Right lobe of liver (tissue), 6 donors: ENCODE measurements at regions not wholly inside any gene's neighbourhood (a gene's known extent, or its start where the extent isn't known, plus 50 kb on each side); places are given as distances from the start of the nearest gene placed in this dataset.

Experiments
- ATAC-seq, 4 donors: fragments of 200-7000 bp; cut with Tn5 transposase; one replicate each; pipeline ENCODE4 v1.9.1; 2020; ENCODE audit warnings: mild to moderate bottlenecking in 4 of 4, moderate library complexity in 4 of 4
- DNase-seq, 3 donors: peaks; one replicate each; pipeline ENCODE4 v3.0.0-alpha.2; 2020
- H3K27ac ChIP-seq, 3 donors: fragments of 200-600 bp; one replicate each; pipeline ENCODE4 v1.8.0; 2022
- H3K27me3 ChIP-seq, 2 donors: fragments of 200-600 bp; one replicate each; pipeline ENCODE4 v1.8.0; 2022
- H3K36me3 ChIP-seq, 4 donors: fragments of 200-600 bp; sonication (generic) in 1 of 4; one replicate each; pipeline versions ENCODE4 v1.5.1 to v1.8.0; 2017 to 2022; ENCODE audit warnings: control low read depth in 1 of 4
- H3K4me1 ChIP-seq, 4 donors: fragments of 200-600 bp; sonication (generic) in 1 of 4; one replicate each; pipeline versions ENCODE4 v1.5.1 to v1.8.0; 2017 to 2022; ENCODE audit warnings: control low read depth in 1 of 4
- H3K4me3 ChIP-seq, 3 donors: fragments of 200-600 bp; one replicate each; pipeline ENCODE4 v1.8.0; 2022
- H3K9me3 ChIP-seq, 4 donors: fragments of 200-600 bp; sonication (generic) in 1 of 4; one replicate each; pipeline versions ENCODE4 v1.5.1 to v1.8.0; 2017 to 2022; ENCODE audit warnings: control low read depth in 1 of 4
- POLR2A ChIP-seq: fragments of 450-650 bp; IDR thresholded peaks from one replicate; pipeline ENCODE4 v1.6.1; 2017; ENCODE audit warnings: antibody characterized with exemption, mild to moderate bottlenecking
- WGBS: methylation state at CpG from one replicate; pipeline ENCODE4 v1.1.6; 2018; ENCODE audit warnings: low coverage, low lambda C conversion rate; ENCODE audit not compliant: insufficient coverage; ENCODE audit errors: missing lambda C conversion rate; 5-methylcytosine and 5-hydroxymethylcytosine counted together
- intact Hi-C, 2 donors: fragments of 100-400 bp; cut with DNase I; formaldehyde crosslinking; loops; one replicate each; pipeline versions ENCODE4 v1.11.2 to v1.14.1; 2022
- TF ChIP-seq, protein P1 (sequence below), 4 donors: fragments of 200-600 bp in 3 of 4; fragments of 450-650 bp in 1 of 4; IDR thresholded peaks; one replicate each; pipeline versions ENCODE4 v1.5.1 to v1.8.0; 2016 to 2022; ENCODE audit warnings: antibody characterized with exemption in 4 of 4, mild to moderate bottlenecking in 2 of 4
- donor health status: DM: no; HTN: yes; CAD: no.
- donor health status: DM: no; HTN: no; CAD: no.
- donor health status: DM: no; HTN: no; CAD: no.
- donor health status: DM: no; HTN: yes; CAD: no.
- donor health status: DM: no; HTN: yes; CAD: no.

DNA sequence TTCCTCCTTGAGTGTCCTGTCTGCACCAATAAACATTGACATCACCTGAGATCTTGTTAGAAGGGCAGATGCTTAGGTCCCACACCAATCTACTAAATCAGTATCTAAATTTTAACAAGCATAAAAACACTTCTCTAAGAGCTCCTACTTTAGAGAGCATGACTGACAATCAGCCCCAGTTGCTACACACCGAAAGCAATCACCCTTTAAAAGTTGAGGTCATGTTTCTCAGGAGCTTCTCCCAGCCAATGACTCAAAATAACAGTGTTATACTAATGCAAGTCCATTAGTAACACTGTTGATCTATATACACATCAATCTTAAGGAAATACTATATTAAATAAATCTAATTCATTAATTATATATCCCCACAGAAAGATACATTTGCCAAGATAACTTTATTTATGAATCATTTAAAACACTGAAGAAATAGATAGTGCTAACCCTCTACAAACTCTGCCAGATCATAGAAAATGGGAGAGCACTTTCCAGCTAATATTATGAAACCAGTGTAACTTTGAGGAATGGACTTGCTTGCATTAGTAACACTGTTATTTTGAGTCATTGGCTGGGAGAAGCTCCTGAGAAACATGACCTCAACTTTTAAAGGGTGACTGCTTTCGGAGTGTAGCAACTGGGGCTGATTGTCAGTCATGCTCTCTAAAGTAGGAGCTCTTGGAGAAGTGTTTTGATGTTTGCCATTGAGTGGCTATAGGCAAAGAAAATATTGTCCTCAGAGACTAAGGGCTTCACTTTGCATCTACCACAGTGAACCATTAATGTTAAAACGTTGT lies 109.8 kb upstream of the HDX start:
- H3K36me3 ChIP-seq: no peaks in the 10 kb centered on the region
- ATAC-seq: no peak
- intact Hi-C loops: no loop called here
- H3K27ac ChIP-seq: no peak overlapping the region
- TF ChIP-seq POLR2A: no peak
- TF ChIP-seq, protein P1, sequence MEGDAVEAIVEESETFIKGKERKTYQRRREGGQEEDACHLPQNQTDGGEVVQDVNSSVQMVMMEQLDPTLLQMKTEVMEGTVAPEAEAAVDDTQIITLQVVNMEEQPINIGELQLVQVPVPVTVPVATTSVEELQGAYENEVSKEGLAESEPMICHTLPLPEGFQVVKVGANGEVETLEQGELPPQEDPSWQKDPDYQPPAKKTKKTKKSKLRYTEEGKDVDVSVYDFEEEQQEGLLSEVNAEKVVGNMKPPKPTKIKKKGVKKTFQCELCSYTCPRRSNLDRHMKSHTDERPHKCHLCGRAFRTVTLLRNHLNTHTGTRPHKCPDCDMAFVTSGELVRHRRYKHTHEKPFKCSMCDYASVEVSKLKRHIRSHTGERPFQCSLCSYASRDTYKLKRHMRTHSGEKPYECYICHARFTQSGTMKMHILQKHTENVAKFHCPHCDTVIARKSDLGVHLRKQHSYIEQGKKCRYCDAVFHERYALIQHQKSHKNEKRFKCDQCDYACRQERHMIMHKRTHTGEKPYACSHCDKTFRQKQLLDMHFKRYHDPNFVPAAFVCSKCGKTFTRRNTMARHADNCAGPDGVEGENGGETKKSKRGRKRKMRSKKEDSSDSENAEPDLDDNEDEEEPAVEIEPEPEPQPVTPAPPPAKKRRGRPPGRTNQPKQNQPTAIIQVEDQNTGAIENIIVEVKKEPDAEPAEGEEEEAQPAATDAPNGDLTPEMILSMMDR (IDR thresholded peaks at IDR 0.05): no peak
- H3K27me3 ChIP-seq: peaks cover 0 to 6% of the 10 kb centered on the region in 2 donors
- no peaks in the 10 kb centered on the region for H3K4me1 ChIP-seq
- DNase-seq: no peak
- WGBS: 37% methylated on average over 3 of the region's 3 CpGs
- H3K4me3 ChIP-seq: no peak overlapping the region
- no peaks in the 10 kb centered on the region for H3K9me3 ChIP-seq

DNA sequence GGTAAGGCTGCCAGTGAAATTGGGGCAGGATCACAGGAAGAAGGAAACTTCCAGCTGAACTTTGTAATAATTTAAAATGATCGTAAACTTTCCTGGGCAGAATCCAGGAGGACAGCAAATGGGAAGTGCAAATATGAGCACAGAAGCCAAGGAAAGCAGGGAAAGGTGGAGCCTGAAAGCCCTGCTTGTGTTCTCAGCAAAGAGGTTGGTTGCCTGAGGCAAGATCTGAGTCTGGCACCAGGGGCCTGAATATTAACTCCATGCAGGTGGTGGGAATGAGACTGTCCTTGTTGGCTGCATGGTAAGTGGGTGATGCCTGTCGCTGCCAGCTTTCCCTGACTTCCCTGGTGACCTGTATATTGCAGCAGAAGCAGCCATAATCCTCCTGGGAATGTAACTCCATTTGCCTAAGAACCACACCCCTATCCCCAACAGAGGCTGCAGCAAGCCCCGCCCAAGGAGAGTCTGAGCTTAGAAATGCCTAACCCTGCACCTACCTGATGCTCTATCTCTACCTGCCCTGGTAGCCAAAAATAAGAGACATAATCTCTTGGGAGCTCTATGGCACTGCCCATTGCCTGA lies 132.0 kb upstream of the HDX start:
- 76% methylated on average over 3 of the region's 3 CpGs for WGBS
- TF ChIP-seq, protein P1 (IDR thresholded peaks at IDR 0.05): no peak
- TF ChIP-seq POLR2A: no peak
- Histone ChIP-seq H3K9me3 (no peaks in the 10 kb centered on the region), H3K27ac (no peak overlapping the region), H3K36me3 (no peaks in the 10 kb centered on the region), H3K27me3 (no peaks in the 10 kb centered on the region), H3K4me1 (no peaks in the 10 kb centered on the region), H3K4me3 (no peak overlapping the region)
- intact Hi-C loops: no loop called here
- ATAC-seq (no peak), DNase-seq (no peak)

DNA sequence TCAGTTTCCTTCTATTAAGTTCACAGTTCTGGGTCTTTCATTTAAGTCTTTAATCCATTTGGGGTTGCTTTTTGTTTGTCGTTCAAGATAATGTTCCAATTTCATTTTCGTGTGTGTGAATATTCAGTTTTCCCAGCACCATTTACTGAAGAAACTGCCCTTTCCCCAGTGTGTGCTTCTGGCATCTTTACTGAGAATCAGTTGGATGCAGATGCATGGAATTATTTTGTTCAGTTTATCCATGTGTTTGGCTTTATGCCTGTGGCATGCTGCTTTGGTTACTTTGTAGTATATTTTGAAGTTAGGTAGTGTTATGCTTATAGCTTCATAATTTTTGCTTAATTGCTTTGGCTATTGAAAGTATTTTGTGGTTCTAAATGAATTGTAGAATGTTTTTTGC lies 163.8 kb upstream of the HDX start:
- WGBS: 35% methylated on average over 2 of the region's 2 CpGs
- intact Hi-C loops: no loop called here

DNA sequence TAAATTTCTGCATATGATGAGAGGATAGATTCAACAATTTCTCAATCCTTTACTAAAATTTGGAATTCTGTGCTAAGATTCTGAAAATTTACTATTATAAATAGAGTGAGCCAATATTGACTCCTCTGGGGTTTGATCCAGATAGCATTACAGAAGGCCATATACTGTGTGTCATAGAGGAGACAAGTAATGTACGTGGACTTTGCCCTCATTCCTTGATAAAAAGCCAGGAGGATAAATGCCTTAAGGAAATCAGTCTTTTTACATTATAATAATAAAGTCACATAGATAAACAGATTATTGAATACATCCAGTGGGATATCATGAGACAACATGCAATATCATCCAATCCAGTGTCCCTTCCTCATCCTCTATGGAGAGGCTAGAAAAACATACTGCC lies 188.0 kb upstream of the HDX start:
- ATAC-seq: no peak
- DNase-seq: no peak
- Histone ChIP-seq H3K9me3 (no peaks in the 10 kb centered on the region), H3K4me3 (no peak overlapping the region), H3K27me3 (no peaks in the 10 kb centered on the region), H3K27ac (no peak overlapping the region), H3K4me1 (no peaks in the 10 kb centered on the region), H3K36me3 (no peaks in the 10 kb centered on the region)
- WGBS: 29% methylated on average over 1 of the region's 1 CpG
- intact Hi-C loops: no loop called here
- TF ChIP-seq POLR2A: no peak

More for the DNA sequence above, 163.8 kb upstream of the HDX start:
- DNase-seq (no peak), ATAC-seq (no peak)
- H3K4me3 ChIP-seq: no peak overlapping the region
- H3K27ac ChIP-seq: no peak overlapping the region
- TF ChIP-seq, protein P1 (IDR thresholded peaks at IDR 0.05): no peak
- TF ChIP-seq POLR2A: no peak
- H3K9me3 ChIP-seq: no peaks in the 10 kb centered on the region
- H3K27me3 ChIP-seq: no peaks in the 10 kb centered on the region
- H3K36me3 ChIP-seq: no peaks in the 10 kb centered on the region
- no peaks in the 10 kb centered on the region for H3K4me1 ChIP-seq

DNA sequence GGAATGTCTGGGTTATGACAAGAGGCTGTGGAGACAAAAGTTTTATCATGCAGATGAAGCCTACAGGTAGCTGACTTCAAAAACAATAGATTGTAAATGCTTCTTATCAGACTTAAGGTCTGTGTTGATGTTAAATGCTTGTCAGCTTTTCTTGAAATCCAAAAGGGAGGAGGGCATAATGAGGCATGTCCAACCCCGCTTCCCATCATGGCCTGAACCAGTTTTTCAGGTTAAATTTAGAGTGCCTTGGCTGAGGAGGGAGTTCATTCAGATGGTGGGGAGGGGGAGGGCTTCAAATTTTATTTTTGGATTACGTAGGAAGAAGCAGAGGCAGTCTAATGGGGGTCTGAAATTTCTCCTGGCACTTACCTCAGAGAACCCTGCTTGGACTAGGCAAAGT lies 207.7 kb upstream of the HDX start:
- no peaks in the 10 kb centered on the region for H3K9me3 ChIP-seq
- intact Hi-C loops: no loop called here
- H3K4me3 ChIP-seq: no peak overlapping the region
- ATAC-seq (no peak), DNase-seq (no peak)
- 77% methylated on average over 2 of the region's 2 CpGs for WGBS
- no peaks in the 10 kb centered on the region for H3K36me3 ChIP-seq
- no peak overlapping the region for H3K27ac ChIP-seq
- no peaks in the 10 kb centered on the region for H3K4me1 ChIP-seq
- TF ChIP-seq, protein P1 (IDR thresholded peaks at IDR 0.05): no peak
- TF ChIP-seq POLR2A: no peak
- H3K27me3 ChIP-seq: no peaks in the 10 kb centered on the region
